IPS DF 4.7 (cell line): ENCODE measurements at regions not wholly inside any gene's neighbourhood (a gene's known extent, or its start where the extent isn't known, plus 50 kb on each side); places are given as distances from the start of the nearest gene placed in this dataset.

Experiments used
- DNase-seq: peaks from one replicate; pipeline ENCODE4 v3.0.0-alpha.2; 2013; ENCODE audit warnings: low spot score; ENCODE audit errors: extremely low read depth

- no peak for DNase-seq
These were observed 1135.9 kb upstream of the WWC1 start for GRCh38 chr5:167155387-167156005.

- DNase-seq, result no peak
These were observed 1135.0 kb upstream of the WWC1 start for GRCh38 chr5:167156446-167156845.

DNA sequence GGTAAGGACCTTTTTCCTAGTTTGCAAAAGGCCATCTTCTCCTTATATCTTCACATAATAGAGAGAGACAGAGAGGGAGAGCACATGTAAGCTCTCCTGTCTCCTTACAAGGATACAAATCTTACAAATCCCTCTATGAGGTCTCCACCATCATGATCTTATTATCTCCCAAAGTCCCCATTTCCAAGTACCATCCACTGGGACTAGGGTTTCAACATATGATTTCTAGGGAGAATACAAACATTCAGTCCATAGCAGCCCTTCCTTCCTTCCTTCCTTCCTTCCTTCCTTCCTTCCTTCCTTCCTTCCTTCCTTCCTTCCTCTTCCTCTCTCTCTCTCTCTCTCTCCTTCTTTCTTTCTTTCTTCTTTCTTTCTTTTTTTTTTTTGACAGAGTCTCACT lies 1132.9 kb upstream of the WWC1 start:
- DNase-seq, result no peak

GRCh38 chr5:167160388-167160787 lies 1131.1 kb upstream of the WWC1 start:
- DNase-seq, result no peak

- DNase-seq, result no peak
These were observed 1124.7 kb upstream of the WWC1 start for GRCh38 chr5:167166696-167167095.

- no peak for DNase-seq
These were observed 1124.2 kb upstream of the WWC1 start for GRCh38 chr5:167167191-167167795.

DNA sequence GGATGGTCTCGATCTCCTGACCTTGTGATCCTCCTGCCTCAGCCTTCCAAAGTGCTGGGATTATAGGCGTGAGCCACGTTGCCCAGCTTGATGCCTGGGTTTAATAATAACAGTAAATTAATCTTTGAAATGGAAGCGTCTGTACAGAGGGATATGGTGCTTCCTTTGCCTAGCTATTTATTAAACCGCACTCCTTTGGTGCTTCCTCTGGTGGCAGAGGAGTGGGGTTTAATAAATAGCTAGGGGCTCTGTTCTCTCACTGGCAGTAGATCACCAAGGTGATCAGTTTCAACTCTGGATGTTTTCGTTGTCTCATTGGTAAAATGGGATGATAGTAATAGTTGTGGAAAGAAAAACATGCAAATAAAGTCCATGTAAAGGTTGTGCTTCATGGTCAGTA lies 1122.5 kb upstream of the WWC1 start:
- DNase-seq, result no peak

DNA sequence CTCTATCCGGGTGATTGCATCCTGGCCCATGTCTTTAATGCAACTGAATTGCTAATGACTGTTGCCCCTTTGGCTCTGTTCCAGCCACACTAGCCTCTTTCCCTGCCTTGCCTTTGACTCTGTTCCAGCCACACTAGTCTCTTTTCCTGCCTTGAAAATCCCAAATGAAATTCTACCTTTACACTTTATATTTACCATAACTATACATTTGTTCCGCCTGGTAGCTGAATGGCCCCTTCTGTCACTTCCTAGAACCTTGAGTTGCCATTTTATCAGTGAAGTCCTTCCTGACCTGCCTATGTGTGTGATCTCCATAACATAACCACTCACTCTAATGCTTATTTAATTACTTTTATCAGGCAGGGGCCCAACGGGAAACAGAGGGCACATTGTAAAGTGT lies 1120.4 kb upstream of the WWC1 start:
- DNase-seq, result no peak

DNA sequence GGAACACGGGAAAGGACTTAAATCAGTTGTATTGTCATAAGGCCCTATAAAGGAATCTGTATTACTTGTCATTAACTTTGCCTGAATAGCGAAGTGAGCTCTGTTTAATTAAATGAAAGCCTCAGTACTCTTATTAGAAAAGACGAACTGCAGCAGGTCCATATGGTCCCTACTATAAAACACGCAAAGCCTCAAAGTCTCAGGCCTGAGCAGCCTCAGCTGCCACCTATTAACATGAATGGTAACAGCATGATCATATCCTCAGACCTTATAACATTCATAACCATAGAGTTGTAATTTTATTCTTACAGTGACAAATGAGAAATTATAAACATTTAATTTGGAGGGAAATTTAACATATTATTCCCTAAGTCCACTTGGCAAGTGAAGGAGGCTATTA lies 1113.7 kb upstream of the WWC1 start:
- no peak for DNase-seq

GRCh38 chr5:167180906-167181305 lies 1110.5 kb upstream of the WWC1 start:
- DNase-seq, result no peak

- DNase-seq, result no peak
These were observed 1085.6 kb upstream of the WWC1 start for GRCh38 chr5:167205881-167206280.

- DNase-seq, result no peak
These were observed 1084.4 kb upstream of the WWC1 start for GRCh38 chr5:167207081-167207480.

DNA sequence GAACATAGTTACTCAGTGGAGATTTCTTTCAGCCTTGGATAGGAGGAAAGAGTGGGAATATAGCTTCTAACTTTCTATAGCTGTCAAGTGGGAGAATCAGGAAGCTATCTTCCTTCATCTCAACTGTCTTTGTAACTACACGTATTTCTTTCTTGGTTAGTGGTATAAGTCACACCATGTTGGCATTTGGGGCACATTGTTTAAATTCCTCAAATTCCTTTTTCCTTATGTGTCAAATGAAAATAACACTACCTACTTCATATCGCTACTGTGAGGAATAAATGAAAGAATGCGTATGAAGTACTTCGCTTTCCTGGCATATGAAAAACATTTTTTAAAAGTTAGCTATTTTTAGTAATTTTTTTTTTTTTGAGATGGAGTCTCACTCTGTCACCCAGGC lies 1082.5 kb upstream of the WWC1 start:
- DNase-seq, result no peak

- no peak for DNase-seq
These were observed 1074.2 kb upstream of the WWC1 start for GRCh38 chr5:167217097-167217743.

- no peak for DNase-seq
These were observed 1072.1 kb upstream of the WWC1 start for GRCh38 chr5:167219298-167219697.

GRCh38 chr5:167226386-167226785 lies 1065.1 kb upstream of the WWC1 start:
- DNase-seq, result no peak

DNA sequence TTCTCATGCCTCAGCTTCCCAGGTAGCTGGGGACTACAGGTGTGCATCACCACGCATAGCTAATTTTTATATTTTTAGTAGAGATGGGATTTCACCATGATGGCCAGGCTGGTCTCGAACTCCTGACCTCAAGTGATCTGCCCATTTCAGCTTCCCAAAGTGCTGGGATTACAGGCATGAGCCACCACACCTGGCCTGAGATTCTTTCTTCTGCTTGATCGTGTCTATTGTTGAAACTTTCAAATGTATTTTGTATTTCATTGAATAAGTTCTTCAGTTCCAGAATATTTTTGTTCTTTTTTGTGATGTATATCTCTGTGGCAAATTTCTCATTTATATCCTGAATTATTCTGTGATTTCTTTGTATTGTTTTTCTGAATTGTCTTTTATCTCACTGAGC lies 1063.3 kb upstream of the WWC1 start:
- DNase-seq, result no peak

DNA sequence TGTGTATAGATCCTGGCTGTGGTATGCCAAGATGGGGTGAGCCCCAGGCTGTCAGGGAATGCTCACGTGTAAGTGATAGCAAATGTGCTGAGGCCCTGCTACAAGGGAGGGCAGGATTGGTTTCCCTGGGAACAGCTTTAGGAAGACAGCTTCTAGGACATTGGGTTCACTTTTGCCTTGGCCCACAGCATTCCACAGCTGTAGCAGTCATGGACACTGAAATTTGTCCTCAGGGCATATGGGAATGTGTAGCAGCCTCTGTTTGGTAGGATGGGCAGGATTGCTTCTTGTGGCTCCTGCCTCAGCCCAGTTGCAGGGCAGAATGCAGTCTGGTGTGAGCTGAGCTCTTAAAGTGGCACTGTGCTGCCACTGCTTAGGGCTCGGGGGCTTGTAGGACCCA lies 1061.7 kb upstream of the WWC1 start:
- DNase-seq, result no peak

GRCh38 chr5:167230414-167230813 lies 1061.0 kb upstream of the WWC1 start:
- no peak for DNase-seq

DNA sequence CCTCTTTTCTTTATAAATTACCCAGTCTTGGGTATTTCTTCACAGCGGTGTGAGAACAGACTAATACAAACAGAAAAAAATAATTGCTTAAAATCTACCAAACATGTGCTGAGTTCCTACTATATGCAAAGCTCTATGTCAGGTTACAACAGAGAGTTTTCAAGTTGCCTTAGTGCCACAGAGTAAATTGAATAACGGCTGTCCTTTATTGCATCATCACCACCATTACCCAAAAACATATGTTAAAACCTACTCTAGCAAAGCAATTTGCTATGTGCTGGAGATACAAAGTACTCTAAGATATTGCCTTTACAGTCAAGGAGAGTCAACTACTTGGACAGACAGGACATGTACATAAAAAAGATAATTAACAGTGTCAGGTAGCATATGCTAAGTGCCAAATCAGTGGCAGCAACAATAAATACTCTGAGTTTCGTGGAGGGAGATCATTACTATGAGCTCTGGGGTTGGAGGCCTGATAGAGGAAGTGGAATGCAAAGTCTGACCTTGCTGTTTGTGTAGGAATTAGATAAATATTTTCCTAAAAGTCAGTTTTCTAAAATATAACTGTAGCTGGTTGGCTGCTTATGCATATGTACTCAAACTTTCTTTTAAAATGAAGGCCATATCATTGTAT lies 1058.7 kb upstream of the WWC1 start:
- no peak for DNase-seq

- no peak for DNase-seq
These were observed 1057.8 kb upstream of the WWC1 start for GRCh38 chr5:167233507-167234220.
